Endothelial cell of umbilical vein (primary cell): ENCODE measurements at regions not wholly inside any gene's neighbourhood (a gene's known extent, or its start where the extent isn't known, plus 50 kb on each side); places are given as distances from the start of the nearest gene placed in this dataset.

Source experiments
- CTCF ChIP-seq, 2 donors: IDR thresholded peaks; 1 replicate in 1 of 2; 2 replicates in 1 of 2; pipeline ENCODE4 v1.5.1; 2011; ENCODE audit warnings: low read length in 2 of 2, mild to moderate bottlenecking in 2 of 2, moderate library complexity in 2 of 2, control low read depth in 1 of 2, inconsistent platforms in 1 of 2, low read depth in 1 of 2; ENCODE audit not compliant: insufficient read depth in 1 of 2; ENCODE audit errors: extremely low read depth in 1 of 2
- EZH2 ChIP-seq: IDR thresholded peaks from 2 replicates; pipeline ENCODE4 v1.6.1; 2012; ENCODE audit warnings: borderline replicate concordance, low read depth, mild to moderate bottlenecking, moderate library complexity, low read length, inconsistent platforms; ENCODE audit not compliant: severe bottlenecking
- GATA2 ChIP-seq: IDR thresholded peaks from 2 replicates; pipeline ENCODE4 v1.7.0; 2011; ENCODE audit warnings: low read depth, mild to moderate bottlenecking, moderate library complexity, mixed read lengths, low read length; ENCODE audit not compliant: insufficient read length, insufficient read depth
- MAX ChIP-seq: IDR thresholded peaks from 2 replicates; pipeline ENCODE4 v1.6.1; 2011; ENCODE audit not compliant: insufficient read depth, insufficient read length
- MYC ChIP-seq: IDR thresholded peaks from one replicate; pipeline ENCODE4 v1.6.1; 2011; ENCODE audit warnings: mild to moderate bottlenecking, low read depth, low read length
- POLR2A ChIP-seq: IDR thresholded peaks from 2 replicates; pipeline ENCODE4 v1.6.1; 2012; ENCODE audit warnings: low read depth, mild to moderate bottlenecking, control low read depth, low read length
- POLR2AphosphoS5 ChIP-seq: IDR thresholded peaks from 2 replicates; pipeline ENCODE4 v1.6.1; 2012; ENCODE audit warnings: low read depth, mild to moderate bottlenecking, control low read depth, low read length, moderate library complexity; ENCODE audit not compliant: insufficient read depth

GRCh38 chr2:33728106-33728505 is 129.0 kb upstream of the FAM98A start:
- no peak for TF ChIP-seq POLR2AphosphoS5
- no peak for TF ChIP-seq CTCF (IDR thresholded peaks at IDR 0.05; ENCODE audit: extremely low read depth in 1 of 2, insufficient read depth in 1 of 2, low read depth in 1 of 2, low read length in 2 of 2)
- TF ChIP-seq POLR2A, result no peak
- no peak for TF ChIP-seq EZH2
- no peak for TF ChIP-seq MAX
- TF ChIP-seq GATA2, result no peak
- no peak for TF ChIP-seq MYC
